VCaP (cell line): ENCODE measurements at regions not wholly inside any gene's neighbourhood (a gene's known extent, or its start where the extent isn't known, plus 50 kb on each side); places are given as distances from the start of the nearest gene placed in this dataset.

ENCODE experiments used
- H3K27ac ChIP-seq: fragments of 450-650 bp; 2 replicates; pipeline ENCODE4 v1.5.1; 2017
- CTCF ChIP-seq: fragments of 450-650 bp; conservative IDR thresholded peaks from 2 replicates; pipeline ENCODE4 v1.5.1; 2017; ENCODE audit warnings: mild to moderate bottlenecking, moderate library complexity

GRCh38 chr16:9232102-9232770 is 140.8 kb downstream of the HAPSTR1 start:
- no peak overlapping the region for H3K27ac ChIP-seq
- TF ChIP-seq CTCF: no peak

DNA sequence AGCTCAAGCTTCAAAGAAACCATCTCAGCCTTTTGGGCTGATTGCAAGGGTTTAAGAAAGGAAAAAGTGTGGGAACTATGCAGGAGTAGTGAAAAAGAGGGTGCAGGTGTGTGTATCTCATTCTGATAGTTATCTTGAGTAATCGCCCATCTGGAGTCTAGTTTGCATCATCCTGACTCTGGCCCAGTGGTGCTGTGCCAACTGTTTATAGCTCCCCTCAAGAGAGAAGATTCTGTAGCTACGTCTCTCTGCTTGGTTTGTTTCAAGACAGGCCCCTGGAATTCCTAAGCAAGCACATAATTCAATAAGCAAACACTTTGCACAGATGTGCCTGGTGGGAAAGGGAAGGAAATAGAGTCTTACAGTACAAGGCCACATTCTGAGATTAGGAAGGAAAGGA is 144.4 kb downstream of the HAPSTR1 start:
- no peak for TF ChIP-seq CTCF
- no peak overlapping the region for H3K27ac ChIP-seq

GRCh38 chr16:9236319-9236718 is 144.9 kb downstream of the HAPSTR1 start:
- H3K27ac ChIP-seq: no peak overlapping the region
- TF ChIP-seq CTCF: no peak

DNA sequence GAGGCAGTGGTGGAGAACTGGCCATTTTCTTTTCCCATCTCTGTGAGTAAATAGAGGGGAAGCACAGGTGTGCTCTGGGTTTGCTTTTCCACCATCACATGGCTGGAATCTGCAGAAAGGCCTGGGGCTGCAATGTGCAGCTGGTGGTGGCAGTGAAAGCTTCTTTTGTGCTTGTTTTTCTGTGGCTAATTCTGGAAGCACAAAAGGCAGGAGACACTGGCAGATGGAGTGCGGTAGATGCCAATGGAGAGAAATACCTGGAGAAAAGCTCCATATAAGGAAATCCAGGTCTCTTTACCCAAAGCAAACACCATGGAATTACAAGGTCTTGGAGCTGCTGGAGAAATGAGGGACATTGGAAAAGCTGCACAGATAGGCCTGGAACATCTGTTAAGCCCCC is 146.9 kb downstream of the HAPSTR1 start:
- no peak for TF ChIP-seq CTCF
- H3K27ac ChIP-seq: no peak overlapping the region

GRCh38 chr16:9241177-9241576 is 149.7 kb downstream of the HAPSTR1 start:
- no peak for TF ChIP-seq CTCF
- no peak overlapping the region for H3K27ac ChIP-seq

DNA sequence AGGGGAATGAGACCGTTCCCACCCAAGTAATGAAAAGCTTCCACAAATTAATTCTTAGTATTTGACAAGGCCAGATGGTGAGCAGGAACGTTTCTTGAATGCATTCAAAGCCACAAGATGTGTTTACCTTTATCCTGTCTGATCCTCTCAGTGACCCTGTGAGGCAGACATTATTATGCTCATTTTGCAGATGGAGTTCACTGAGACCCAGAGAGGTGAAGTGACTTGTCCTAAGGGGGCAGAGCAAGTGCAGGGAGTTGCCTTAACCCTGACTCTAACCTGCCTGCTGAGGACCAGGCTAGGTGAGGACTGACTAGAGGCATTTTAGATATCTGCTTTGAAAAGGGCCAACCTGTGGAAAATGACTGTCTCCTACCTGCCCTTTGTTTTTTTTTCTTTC is 156.7 kb downstream of the HAPSTR1 start:
- no peak for TF ChIP-seq CTCF
- H3K27ac ChIP-seq: no peak overlapping the region

GRCh38 chr16:9249534-9249933 is 158.1 kb downstream of the HAPSTR1 start:
- TF ChIP-seq CTCF: no peak

More at GRCh38 chr16:9249534-9249933, 158.1 kb downstream of the HAPSTR1 start:
- no peak overlapping the region for H3K27ac ChIP-seq
